Nephron progenitor cell (in vitro differentiated cells): ENCODE measurements at regions not wholly inside any gene's neighbourhood (a gene's known extent, or its start where the extent isn't known, plus 50 kb on each side); places are given as distances from the start of the nearest gene placed in this dataset.

ENCODE experiments used
- DNase-seq: peaks from one replicate; pipeline ENCODE4 v3.0.0; 2021
- H3K27ac Mint-ChIP-seq: 2 replicates; pipeline ENCODE4 v1.8.0; 2021; ENCODE audit warnings: mild to moderate bottlenecking, moderate library complexity, mixed read lengths
- H3K27me3 Mint-ChIP-seq: 2 replicates; pipeline ENCODE4 v1.8.0; 2021; ENCODE audit warnings: mild to moderate bottlenecking, low read depth, mixed read lengths; ENCODE audit not compliant: poor library complexity
- H3K36me3 Mint-ChIP-seq: 2 replicates; pipeline ENCODE4 v1.8.0; 2021; ENCODE audit warnings: low read depth, mixed read lengths
- H3K4me1 Mint-ChIP-seq: 2 replicates; pipeline ENCODE4 v1.8.0; 2021; ENCODE audit warnings: mixed read lengths
- H3K4me3 Mint-ChIP-seq: 2 replicates; pipeline ENCODE4 v1.8.0; 2021; ENCODE audit warnings: mild to moderate bottlenecking, moderate library complexity, mixed read lengths
- H3K9me3 Mint-ChIP-seq: 2 replicates; pipeline ENCODE4 v1.8.0; 2021; ENCODE audit warnings: mild to moderate bottlenecking, moderate library complexity, mixed read lengths
- TF ChIP-seq, protein P1 (sequence below): fragments of 200-600 bp; sonication (generic); IDR thresholded peaks from 2 replicates; pipeline ENCODE4 v1.5.0; 2021; ENCODE audit warnings: antibody characterized with exemption

DNA sequence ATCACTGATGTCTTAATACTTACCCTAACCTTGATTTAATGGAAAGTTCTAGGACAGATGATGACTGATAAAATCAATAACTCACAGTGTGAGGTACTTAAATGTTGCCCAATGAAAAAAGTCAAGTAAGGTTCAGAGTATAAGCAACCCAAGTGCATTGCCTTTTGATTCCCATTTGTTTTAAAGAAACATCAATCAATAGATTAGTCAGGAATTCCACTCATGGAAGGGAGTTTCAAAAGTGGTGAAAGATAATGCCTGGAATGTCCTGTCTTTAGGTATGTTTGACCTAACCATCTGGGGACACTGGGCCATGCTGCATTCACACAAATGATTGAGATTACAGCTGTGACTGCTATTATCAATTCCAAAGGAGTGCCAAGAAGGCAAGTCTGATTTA, 259.7 kb downstream of the PPARGC1A start:
- no peaks in the 10 kb centered on the region for H3K4me1 Mint-ChIP-seq
- no peaks in the 10 kb centered on the region for H3K36me3 Mint-ChIP-seq
- no peak overlapping the region for H3K4me3 Mint-ChIP-seq
- TF ChIP-seq, protein P1, sequence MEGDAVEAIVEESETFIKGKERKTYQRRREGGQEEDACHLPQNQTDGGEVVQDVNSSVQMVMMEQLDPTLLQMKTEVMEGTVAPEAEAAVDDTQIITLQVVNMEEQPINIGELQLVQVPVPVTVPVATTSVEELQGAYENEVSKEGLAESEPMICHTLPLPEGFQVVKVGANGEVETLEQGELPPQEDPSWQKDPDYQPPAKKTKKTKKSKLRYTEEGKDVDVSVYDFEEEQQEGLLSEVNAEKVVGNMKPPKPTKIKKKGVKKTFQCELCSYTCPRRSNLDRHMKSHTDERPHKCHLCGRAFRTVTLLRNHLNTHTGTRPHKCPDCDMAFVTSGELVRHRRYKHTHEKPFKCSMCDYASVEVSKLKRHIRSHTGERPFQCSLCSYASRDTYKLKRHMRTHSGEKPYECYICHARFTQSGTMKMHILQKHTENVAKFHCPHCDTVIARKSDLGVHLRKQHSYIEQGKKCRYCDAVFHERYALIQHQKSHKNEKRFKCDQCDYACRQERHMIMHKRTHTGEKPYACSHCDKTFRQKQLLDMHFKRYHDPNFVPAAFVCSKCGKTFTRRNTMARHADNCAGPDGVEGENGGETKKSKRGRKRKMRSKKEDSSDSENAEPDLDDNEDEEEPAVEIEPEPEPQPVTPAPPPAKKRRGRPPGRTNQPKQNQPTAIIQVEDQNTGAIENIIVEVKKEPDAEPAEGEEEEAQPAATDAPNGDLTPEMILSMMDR, result no peak
- peaks cover 7% of the 10 kb centered on the region for H3K9me3 Mint-ChIP-seq
- H3K27me3 Mint-ChIP-seq, result no peaks in the 10 kb centered on the region
- no peak for DNase-seq
- no peak overlapping the region for H3K27ac Mint-ChIP-seq

- DNase-seq, result no peak
- Mint-ChIP-seq H3K4me3 (no peak overlapping the region), H3K27me3 (no peaks in the 10 kb centered on the region), H3K9me3 (peaks cover 13% of the 10 kb centered on the region), H3K4me1 (no peaks in the 10 kb centered on the region), H3K27ac (no peak overlapping the region), H3K36me3 (no peaks in the 10 kb centered on the region)
- TF ChIP-seq, protein P1, result no peak
These were observed 260.4 kb downstream of the PPARGC1A start for GRCh38 chr4:23629421-23629820.

DNA sequence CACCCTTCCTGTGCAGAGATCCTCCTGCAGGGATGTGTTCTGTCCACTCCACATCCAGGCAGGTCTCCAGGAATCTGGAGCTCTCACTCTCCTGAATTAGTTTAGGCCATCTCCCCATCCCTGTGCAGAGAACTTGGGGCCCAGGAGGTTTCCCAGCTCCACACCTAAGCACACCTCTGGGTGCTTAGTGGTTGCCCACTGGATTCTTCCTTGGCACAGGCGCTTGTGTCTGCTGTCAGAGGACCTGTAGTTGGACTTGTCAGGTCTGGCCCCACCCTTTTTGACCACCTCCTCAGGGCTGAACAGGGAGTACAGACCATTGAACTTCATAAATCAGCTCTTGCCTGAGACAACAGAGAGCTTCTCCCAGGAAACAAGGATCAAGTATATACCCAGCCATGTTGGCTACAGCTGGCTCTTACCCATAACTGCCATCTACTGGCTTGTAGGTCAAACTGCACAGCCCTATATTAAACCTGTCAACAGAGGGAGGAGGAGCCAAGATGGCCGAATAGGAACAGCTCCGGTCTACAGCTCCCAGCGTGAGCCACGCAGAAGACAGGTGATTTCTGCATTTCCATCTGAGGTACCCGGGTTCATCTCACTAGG, 275.5 kb downstream of the PPARGC1A start:
- no peak for DNase-seq
- TF ChIP-seq, protein P1, result peak; percentile 11
- Mint-ChIP-seq H3K4me1 (no peaks in the 10 kb centered on the region), H3K27ac (no peak overlapping the region), H3K9me3 (no peaks in the 10 kb centered on the region), H3K27me3 (no peaks in the 10 kb centered on the region), H3K36me3 (no peaks in the 10 kb centered on the region), H3K4me3 (no peak overlapping the region)

DNA sequence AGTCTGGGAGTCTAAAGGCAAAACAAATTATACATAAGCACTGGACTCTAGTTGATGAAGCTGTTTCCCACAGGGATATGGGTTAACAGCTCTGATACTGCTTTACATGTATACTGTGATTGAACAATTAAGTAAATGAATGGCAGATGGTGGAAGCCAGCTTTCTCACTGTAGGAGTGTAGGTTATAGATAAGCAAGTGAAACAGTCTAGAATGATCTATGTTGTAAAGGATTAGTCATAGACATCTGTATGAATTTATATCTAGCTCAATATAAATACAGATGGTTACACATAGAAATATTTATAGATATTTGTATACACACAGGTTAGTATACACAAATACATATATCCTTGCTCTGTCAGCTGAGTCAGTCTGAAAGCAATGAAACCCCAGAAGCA, 276.1 kb downstream of the PPARGC1A start:
- Mint-ChIP-seq H3K27ac (no peak overlapping the region), H3K9me3 (no peaks in the 10 kb centered on the region), H3K36me3 (no peaks in the 10 kb centered on the region), H3K4me1 (no peaks in the 10 kb centered on the region), H3K27me3 (no peaks in the 10 kb centered on the region), H3K4me3 (no peak overlapping the region)
- TF ChIP-seq, protein P1, result no peak
- DNase-seq, result no peak

DNA sequence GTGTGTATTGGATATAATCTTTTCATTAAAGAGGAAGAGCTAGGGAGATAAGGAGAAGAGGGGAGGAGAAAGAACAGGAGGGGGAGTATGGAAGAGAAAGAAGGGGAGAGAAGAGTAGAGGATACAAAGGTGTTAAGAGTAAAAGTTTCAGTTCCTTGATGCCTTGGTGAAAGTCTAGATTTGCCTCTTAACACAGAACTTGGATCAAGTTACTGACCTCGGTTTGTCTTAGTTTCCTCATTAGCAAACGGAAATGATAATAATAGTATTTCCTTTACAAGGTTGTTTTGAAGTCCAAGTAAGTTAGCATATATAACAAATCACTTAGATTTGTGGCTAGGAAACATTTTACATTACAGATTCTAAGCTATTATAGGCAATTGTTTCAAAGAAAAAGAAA, 287.1 kb downstream of the PPARGC1A start:
- no peaks in the 10 kb centered on the region for H3K4me1 Mint-ChIP-seq
- H3K9me3 Mint-ChIP-seq, result peaks cover 5% of the 10 kb centered on the region
- no peak for DNase-seq
- no peak overlapping the region for H3K27ac Mint-ChIP-seq
- H3K27me3 Mint-ChIP-seq, result no peaks in the 10 kb centered on the region
- H3K36me3 Mint-ChIP-seq, result no peaks in the 10 kb centered on the region
- H3K4me3 Mint-ChIP-seq, result no peak overlapping the region
- TF ChIP-seq, protein P1, result no peak

- no peaks in the 10 kb centered on the region for H3K4me1 Mint-ChIP-seq
- H3K27ac Mint-ChIP-seq, result no peak overlapping the region
- no peaks in the 10 kb centered on the region for H3K27me3 Mint-ChIP-seq
- TF ChIP-seq, protein P1, result no peak
- DNase-seq, result no peak
- no peaks in the 10 kb centered on the region for H3K36me3 Mint-ChIP-seq
- no peak overlapping the region for H3K4me3 Mint-ChIP-seq
- H3K9me3 Mint-ChIP-seq, result peaks cover 17% of the 10 kb centered on the region
These were observed 295.7 kb downstream of the PPARGC1A start for GRCh38 chr4:23594125-23594524.
